Endothelial cell of umbilical vein (primary cell): ENCODE measurements at regions not wholly inside any gene's neighbourhood (a gene's known extent, or its start where the extent isn't known, plus 50 kb on each side); places are given as distances from the start of the nearest gene placed in this dataset.

Experiments
- BruUV-seq: library from RNA; stranded (reverse); fragments of 400-500 nt; replicated peaks from 2 replicates; lab custom pipeline; 2021; lab: Mats Ljungman, UMichigan
- CTCF ChIA-PET: fragments of 300-600, 350-600 bp; sonication (Branson Sonifier 250); formaldehyde crosslinking; loops from one replicate; lab custom pipeline; 2021; ENCODE audit warnings: antibody characterized with exemption, inconsistent platforms; lab: Charles Lee
- POLR2A ChIA-PET: fragments of 300-600, 350-600 bp; sonication (Branson Sonifier 250); formaldehyde crosslinking; loops from one replicate; lab custom pipeline; 2021; ENCODE audit warnings: antibody characterized with exemption, inconsistent platforms; lab: Charles Lee
- DNase-seq: peaks from one replicate; pipeline ENCODE4 v3.0.0-alpha.2; 2011; ENCODE audit warnings: low read depth, low spot score
- FAIRE-seq: peaks from 2 replicates; lab custom pipeline; 2011; peaks lifted over from hg19 to GRCh38; lab: Jason Lieb, UNC
- H2AFZ ChIP-seq: 2 replicates; pipeline ENCODE4 v1.6.0; 2012; ENCODE audit warnings: low read depth, low read length, control low read depth, inconsistent platforms
- H3K27ac ChIP-seq: 2 replicates; pipeline ENCODE4 v1.5.1; 2011; ENCODE audit warnings: low read depth, mild to moderate bottlenecking, control low read depth, low read length, moderate library complexity; ENCODE audit not compliant: insufficient read depth
- H3K27me3 ChIP-seq, 2 experiments: 2 replicates each; pipeline versions ENCODE4 v1.6.0 to v1.6.1; 2011; ENCODE audit warnings: low read length in 2 of 2, mixed read lengths in 1 of 2; ENCODE audit not compliant: control insufficient read depth in 2 of 2, insufficient read depth in 2 of 2
- H3K36me3 ChIP-seq, 2 experiments: 2 replicates in 1 of 2; 3 replicates in 1 of 2; pipeline ENCODE4 v1.5.1; 2011; ENCODE audit warnings: low read length in 2 of 2, mild to moderate bottlenecking in 1 of 2, moderate library complexity in 1 of 2; ENCODE audit not compliant: control insufficient read depth in 2 of 2, insufficient read depth in 2 of 2; ENCODE audit errors: extremely low read depth in 1 of 2
- H3K4me1 ChIP-seq: 3 replicates; pipeline ENCODE4 v1.5.1; 2011; ENCODE audit warnings: mild to moderate bottlenecking, low read length; ENCODE audit not compliant: control insufficient read depth, insufficient read depth; ENCODE audit errors: extremely low read depth
- H3K4me2 ChIP-seq: 2 replicates; pipeline ENCODE4 v1.6.1; 2011; ENCODE audit warnings: low read length, control low read depth, mixed read lengths; ENCODE audit not compliant: insufficient read depth
- H3K4me3 ChIP-seq, 3 experiments: fragments of 200-600 bp in 1 of 3; sonication (generic), shearing (Covaris generic) in 1 of 3; replicated peaks in 1 of 3; 2 replicates each; pipeline ENCODE4 v1.5.1; 2011 to 2016; ENCODE audit warnings: control low read depth in 3 of 3, low read length in 3 of 3, mild to moderate bottlenecking in 2 of 3, inconsistent platforms in 1 of 3, low read depth in 1 of 3, moderate library complexity in 1 of 3; ENCODE audit not compliant: insufficient read depth in 1 of 3
- H3K79me2 ChIP-seq: 2 replicates; pipeline ENCODE4 v1.6.0; 2012; ENCODE audit warnings: low read length, inconsistent platforms; ENCODE audit not compliant: control insufficient read depth, insufficient read depth
- H3K9ac ChIP-seq: replicated peaks from 2 replicates; pipeline ENCODE3; 2011; ENCODE audit warnings: low read length, control low read depth; ENCODE audit not compliant: insufficient read depth; ENCODE audit errors: extremely low read depth
- H3K9me1 ChIP-seq: replicated peaks from 3 replicates; pipeline ENCODE4 v1.6.0; 2011; ENCODE audit warnings: mild to moderate bottlenecking, low read length; ENCODE audit not compliant: control insufficient read depth, insufficient read depth; ENCODE audit errors: extremely low read depth
- H3K9me3 ChIP-seq: replicated peaks from 2 replicates; pipeline ENCODE4 v1.5.1; 2012; ENCODE audit warnings: low read length, inconsistent platforms; ENCODE audit not compliant: control insufficient read depth, insufficient read depth
- H4K20me1 ChIP-seq: replicated peaks from 2 replicates; pipeline ENCODE3; 2011; ENCODE audit warnings: mild to moderate bottlenecking, low read length; ENCODE audit not compliant: control insufficient read depth, insufficient read depth; ENCODE audit errors: extremely low read depth
- CTCF ChIP-seq, 2 donors: IDR thresholded peaks; 1 replicate in 1 of 2; 2 replicates in 1 of 2; pipeline ENCODE4 v1.5.1; 2011; ENCODE audit warnings: low read length in 2 of 2, mild to moderate bottlenecking in 2 of 2, moderate library complexity in 2 of 2, control low read depth in 1 of 2, inconsistent platforms in 1 of 2, low read depth in 1 of 2; ENCODE audit not compliant: insufficient read depth in 1 of 2; ENCODE audit errors: extremely low read depth in 1 of 2
- EZH2 ChIP-seq: IDR thresholded peaks from 2 replicates; pipeline ENCODE4 v1.6.1; 2012; ENCODE audit warnings: borderline replicate concordance, low read depth, mild to moderate bottlenecking, moderate library complexity, low read length, inconsistent platforms; ENCODE audit not compliant: severe bottlenecking
- FOS ChIP-seq: IDR thresholded peaks from 2 replicates; pipeline ENCODE4 v1.6.1; 2011; ENCODE audit warnings: mild to moderate bottlenecking, low read length, moderate library complexity, borderline replicate concordance; ENCODE audit not compliant: insufficient read depth
- GATA2 ChIP-seq: IDR thresholded peaks from 2 replicates; pipeline ENCODE4 v1.7.0; 2011; ENCODE audit warnings: low read depth, mild to moderate bottlenecking, moderate library complexity, mixed read lengths, low read length; ENCODE audit not compliant: insufficient read length, insufficient read depth
- JUN ChIP-seq: IDR thresholded peaks from 2 replicates; pipeline ENCODE4 v1.6.1; 2011; ENCODE audit warnings: borderline replicate concordance, low read depth; ENCODE audit not compliant: insufficient read length, insufficient read depth
- MAX ChIP-seq: IDR thresholded peaks from 2 replicates; pipeline ENCODE4 v1.6.1; 2011; ENCODE audit not compliant: insufficient read depth, insufficient read length
- MYC ChIP-seq: IDR thresholded peaks from one replicate; pipeline ENCODE4 v1.6.1; 2011; ENCODE audit warnings: mild to moderate bottlenecking, low read depth, low read length
- POLR2A ChIP-seq: IDR thresholded peaks from 2 replicates; pipeline ENCODE4 v1.6.1; 2012; ENCODE audit warnings: low read depth, mild to moderate bottlenecking, control low read depth, low read length
- POLR2AphosphoS5 ChIP-seq: IDR thresholded peaks from 2 replicates; pipeline ENCODE4 v1.6.1; 2012; ENCODE audit warnings: low read depth, mild to moderate bottlenecking, control low read depth, low read length, moderate library complexity; ENCODE audit not compliant: insufficient read depth
- dilution Hi-C: fragments of 300-500 bp; cut with MboI; formaldehyde crosslinking; loops from one replicate; pipeline ENCODE4 v1.15.0; 2019; ENCODE audit warnings: low sequenced_read_pairs; ENCODE audit not compliant: extremely low pct_ligation_motif_present
- intact Hi-C: fragments of 100-400 bp; cut with micrococcal nuclease; formaldehyde crosslinking; loops from one replicate; pipeline ENCODE4 v1.10.0; 2022

GRCh38 chr16:60485872-60486489 lies 1550.3 kb downstream of the CDH8 start:
- H2AFZ ChIP-seq: no peak overlapping the region
- no peak overlapping the region for H3K27ac ChIP-seq
- FAIRE-seq (no peak), DNase-seq (no peak)
- intact Hi-C loops (no loop called here), dilution Hi-C loops (no loop called here)
- CTCF ChIA-PET: no interaction called here
- no peaks in the 10 kb centered on the region for H3K4me1 ChIP-seq
- H3K27me3 ChIP-seq: no peaks in the 10 kb centered on the region
- POLR2A ChIA-PET: no interaction called here
- H3K9me1 ChIP-seq: no peaks in the 10 kb centered on the region
- no peak overlapping the region for H3K4me2 ChIP-seq
- no peak overlapping the region for H3K9ac ChIP-seq
- TF ChIP-seq EZH2: no peak
- no peak for TF ChIP-seq JUN
- TF ChIP-seq POLR2AphosphoS5: no peak
- TF ChIP-seq MYC: no peak
- TF ChIP-seq FOS: no peak
- TF ChIP-seq CTCF (IDR thresholded peaks at IDR 0.05; ENCODE audit: extremely low read depth in 1 of 2, insufficient read depth in 1 of 2, low read depth in 1 of 2, low read length in 2 of 2): no peak
- TF ChIP-seq GATA2: no peak
- no peak for TF ChIP-seq MAX
- TF ChIP-seq POLR2A: no peak
- no peaks in the 10 kb centered on the region for H3K79me2 ChIP-seq
- no peak overlapping the region for H3K4me3 ChIP-seq
- BruUV-seq: no TSS peak
- no peaks in the 10 kb centered on the region for H3K36me3 ChIP-seq
- H3K9me3 ChIP-seq: no peaks in the 10 kb centered on the region
- no peaks in the 10 kb centered on the region for H4K20me1 ChIP-seq
